ENCODE measurements at regions not wholly inside any gene's neighbourhood (a gene's known extent, or its start where the extent isn't known, plus 50 kb on each side); places are given as distances from the start of the nearest gene placed in this dataset.

GRCh38 chr1:58941471-58942289, 157.8 kb upstream of the JUN start:
- TF ChIP-seq THAP12 (CRISPR knock-in tag; IDR thresholded peaks at IDR 0.05), result no peak
- TF ChIP-seq, protein P1, sequence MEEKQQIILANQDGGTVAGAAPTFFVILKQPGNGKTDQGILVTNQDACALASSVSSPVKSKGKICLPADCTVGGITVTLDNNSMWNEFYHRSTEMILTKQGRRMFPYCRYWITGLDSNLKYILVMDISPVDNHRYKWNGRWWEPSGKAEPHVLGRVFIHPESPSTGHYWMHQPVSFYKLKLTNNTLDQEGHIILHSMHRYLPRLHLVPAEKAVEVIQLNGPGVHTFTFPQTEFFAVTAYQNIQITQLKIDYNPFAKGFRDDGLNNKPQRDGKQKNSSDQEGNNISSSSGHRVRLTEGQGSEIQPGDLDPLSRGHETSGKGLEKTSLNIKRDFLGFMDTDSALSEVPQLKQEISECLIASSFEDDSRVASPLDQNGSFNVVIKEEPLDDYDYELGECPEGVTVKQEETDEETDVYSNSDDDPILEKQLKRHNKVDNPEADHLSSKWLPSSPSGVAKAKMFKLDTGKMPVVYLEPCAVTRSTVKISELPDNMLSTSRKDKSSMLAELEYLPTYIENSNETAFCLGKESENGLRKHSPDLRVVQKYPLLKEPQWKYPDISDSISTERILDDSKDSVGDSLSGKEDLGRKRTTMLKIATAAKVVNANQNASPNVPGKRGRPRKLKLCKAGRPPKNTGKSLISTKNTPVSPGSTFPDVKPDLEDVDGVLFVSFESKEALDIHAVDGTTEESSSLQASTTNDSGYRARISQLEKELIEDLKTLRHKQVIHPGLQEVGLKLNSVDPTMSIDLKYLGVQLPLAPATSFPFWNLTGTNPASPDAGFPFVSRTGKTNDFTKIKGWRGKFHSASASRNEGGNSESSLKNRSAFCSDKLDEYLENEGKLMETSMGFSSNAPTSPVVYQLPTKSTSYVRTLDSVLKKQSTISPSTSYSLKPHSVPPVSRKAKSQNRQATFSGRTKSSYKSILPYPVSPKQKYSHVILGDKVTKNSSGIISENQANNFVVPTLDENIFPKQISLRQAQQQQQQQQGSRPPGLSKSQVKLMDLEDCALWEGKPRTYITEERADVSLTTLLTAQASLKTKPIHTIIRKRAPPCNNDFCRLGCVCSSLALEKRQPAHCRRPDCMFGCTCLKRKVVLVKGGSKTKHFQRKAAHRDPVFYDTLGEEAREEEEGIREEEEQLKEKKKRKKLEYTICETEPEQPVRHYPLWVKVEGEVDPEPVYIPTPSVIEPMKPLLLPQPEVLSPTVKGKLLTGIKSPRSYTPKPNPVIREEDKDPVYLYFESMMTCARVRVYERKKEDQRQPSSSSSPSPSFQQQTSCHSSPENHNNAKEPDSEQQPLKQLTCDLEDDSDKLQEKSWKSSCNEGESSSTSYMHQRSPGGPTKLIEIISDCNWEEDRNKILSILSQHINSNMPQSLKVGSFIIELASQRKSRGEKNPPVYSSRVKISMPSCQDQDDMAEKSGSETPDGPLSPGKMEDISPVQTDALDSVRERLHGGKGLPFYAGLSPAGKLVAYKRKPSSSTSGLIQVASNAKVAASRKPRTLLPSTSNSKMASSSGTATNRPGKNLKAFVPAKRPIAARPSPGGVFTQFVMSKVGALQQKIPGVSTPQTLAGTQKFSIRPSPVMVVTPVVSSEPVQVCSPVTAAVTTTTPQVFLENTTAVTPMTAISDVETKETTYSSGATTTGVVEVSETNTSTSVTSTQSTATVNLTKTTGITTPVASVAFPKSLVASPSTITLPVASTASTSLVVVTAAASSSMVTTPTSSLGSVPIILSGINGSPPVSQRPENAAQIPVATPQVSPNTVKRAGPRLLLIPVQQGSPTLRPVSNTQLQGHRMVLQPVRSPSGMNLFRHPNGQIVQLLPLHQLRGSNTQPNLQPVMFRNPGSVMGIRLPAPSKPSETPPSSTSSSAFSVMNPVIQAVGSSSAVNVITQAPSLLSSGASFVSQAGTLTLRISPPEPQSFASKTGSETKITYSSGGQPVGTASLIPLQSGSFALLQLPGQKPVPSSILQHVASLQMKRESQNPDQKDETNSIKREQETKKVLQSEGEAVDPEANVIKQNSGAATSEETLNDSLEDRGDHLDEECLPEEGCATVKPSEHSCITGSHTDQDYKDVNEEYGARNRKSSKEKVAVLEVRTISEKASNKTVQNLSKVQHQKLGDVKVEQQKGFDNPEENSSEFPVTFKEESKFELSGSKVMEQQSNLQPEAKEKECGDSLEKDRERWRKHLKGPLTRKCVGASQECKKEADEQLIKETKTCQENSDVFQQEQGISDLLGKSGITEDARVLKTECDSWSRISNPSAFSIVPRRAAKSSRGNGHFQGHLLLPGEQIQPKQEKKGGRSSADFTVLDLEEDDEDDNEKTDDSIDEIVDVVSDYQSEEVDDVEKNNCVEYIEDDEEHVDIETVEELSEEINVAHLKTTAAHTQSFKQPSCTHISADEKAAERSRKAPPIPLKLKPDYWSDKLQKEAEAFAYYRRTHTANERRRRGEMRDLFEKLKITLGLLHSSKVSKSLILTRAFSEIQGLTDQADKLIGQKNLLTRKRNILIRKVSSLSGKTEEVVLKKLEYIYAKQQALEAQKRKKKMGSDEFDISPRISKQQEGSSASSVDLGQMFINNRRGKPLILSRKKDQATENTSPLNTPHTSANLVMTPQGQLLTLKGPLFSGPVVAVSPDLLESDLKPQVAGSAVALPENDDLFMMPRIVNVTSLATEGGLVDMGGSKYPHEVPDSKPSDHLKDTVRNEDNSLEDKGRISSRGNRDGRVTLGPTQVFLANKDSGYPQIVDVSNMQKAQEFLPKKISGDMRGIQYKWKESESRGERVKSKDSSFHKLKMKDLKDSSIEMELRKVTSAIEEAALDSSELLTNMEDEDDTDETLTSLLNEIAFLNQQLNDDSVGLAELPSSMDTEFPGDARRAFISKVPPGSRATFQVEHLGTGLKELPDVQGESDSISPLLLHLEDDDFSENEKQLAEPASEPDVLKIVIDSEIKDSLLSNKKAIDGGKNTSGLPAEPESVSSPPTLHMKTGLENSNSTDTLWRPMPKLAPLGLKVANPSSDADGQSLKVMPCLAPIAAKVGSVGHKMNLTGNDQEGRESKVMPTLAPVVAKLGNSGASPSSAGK (IDR thresholded peaks at IDR 0.05), result 0 out of 2 replicates have a peak, but pooled peaks have one; percentile 12
- intact Hi-C loops (cut with micrococcal nuclease) (no loop called here), in situ Hi-C loops (cut with MboI) (no loop called here)
- 61% methylated on average over 4 of the region's 4 CpGs for WGBS (ENCODE audit: insufficient coverage, low coverage, missing lambda C conversion rate)
- no peak for ATAC-seq
- no peaks in the 10 kb centered on the region for H4K20me1 ChIP-seq (replicated peaks; ENCODE audit: control insufficient read depth, insufficient read depth, low read length)
- H3K36me3 ChIP-seq (ENCODE audit: control insufficient read depth, insufficient read depth, low read length), result no peaks in the 10 kb centered on the region
- DNase-seq (ENCODE audit: extremely low read depth in 1 of 4, low spot score in 3 of 4), result no peak
- H3K9ac ChIP-seq (ENCODE audit: insufficient read depth in 1 of 2, low read depth in 2 of 2, low read length in 2 of 2), result peak overlapping the region in 1 of 2 experiments; percentile 6; a peak in 1 of 4 replicates
- no peak for FAIRE-seq
- ChIA-PET CTCF (ENCODE audit: low intra/inter-chr PET ratio) (interaction anchor here (0.7 kb wide), 1 partner anchor 79 kb away, joined by 3 read pairs; no protein-coding TSS in a partner anchor), POLR2A (interaction anchor here (0.6 to 1.1 kb wide), 3 partner anchors 9 to 59 kb away, joined by 3 read pairs; no protein-coding TSS in a partner anchor)
- H3K4me3 ChIP-seq, result no peak overlapping the region
- H3K9me1 ChIP-seq (ENCODE audit: control insufficient read depth, insufficient read depth, low read length), result no peaks in the 10 kb centered on the region
- no peaks in the 10 kb centered on the region; a peak in 1 of 5 replicates for H3K4me1 ChIP-seq (replicated peaks in 1 of 2; ENCODE audit: control insufficient read depth in 2 of 2, insufficient read depth in 2 of 2, low read length in 2 of 2)
- no peaks in the 10 kb centered on the region for H3K79me2 ChIP-seq (ENCODE audit: control insufficient read depth, insufficient read depth, low read length)
- H3K27me3 ChIP-seq (ENCODE audit: control insufficient read depth in 2 of 2, insufficient read depth in 2 of 2, low read length in 2 of 2), result no peaks in the 10 kb centered on the region
- no peaks in the 10 kb centered on the region for H3K9me3 ChIP-seq (replicated peaks; ENCODE audit: control insufficient read depth, insufficient read depth, low read depth, low read length)
- BruUV-seq (replicated peaks), result no TSS peak
- peak overlapping the region; percentile 11; the same call in 1 of the 2 replicates for H2AFZ ChIP-seq (ENCODE audit: low read depth, low read length)
- no peak overlapping the region for H3K27ac ChIP-seq (ENCODE audit: extremely low read depth, low read depth, low read length)
- no peak overlapping the region for H3K4me2 ChIP-seq (ENCODE audit: insufficient read depth, low read length)
